Caki2 (cell line): ENCODE measurements at regions not wholly inside any gene's neighbourhood (a gene's known extent, or its start where the extent isn't known, plus 50 kb on each side); places are given as distances from the start of the nearest gene placed in this dataset.
"Not testable (repeated sequence)": the region's sequence is repeated elsewhere in the genome, so short reads cannot be mapped to it uniquely, and the experiment has no call there.

Source experiments
- DNase-seq: peaks from one replicate; pipeline ENCODE4 v3.0.0-alpha.2; 2015; ENCODE audit warnings: low read depth
- in situ Hi-C: cut with HindIII; loops from 2 replicates; pipeline ENCODE4 v1.10.0; 2016; ENCODE audit warnings: low sequenced_read_pairs, low pct_unique_long_range_greater_than_20kb, mixed read lengths

- DNase-seq = no peak
- in situ Hi-C loops = no loop called here
Measured at GRCh38 chrX:97845451-97845850, 961.7 kb downstream of the RPA4 start.

- in situ Hi-C loops = no loop called here
Measured at GRCh38 chrX:97846228-97846627, 962.5 kb downstream of the RPA4 start.

GRCh38 chrX:97846718-97847237, 963.1 kb downstream of the RPA4 start:
- DNase-seq = no peak
- in situ Hi-C loops = no loop called here

More at GRCh38 chrX:97846228-97846627, 962.5 kb downstream of the RPA4 start:
- DNase-seq = no peak

GRCh38 chrX:97847885-97848679, 964.4 kb downstream of the RPA4 start:
- in situ Hi-C loops = no loop called here

GRCh38 chrX:97849951-97850350, 966.2 kb downstream of the RPA4 start:
- in situ Hi-C loops = no loop called here
- DNase-seq = no peak

More at GRCh38 chrX:97847885-97848679, 964.4 kb downstream of the RPA4 start:
- DNase-seq = no peak

- DNase-seq = no peak
- in situ Hi-C loops = no loop called here
Measured at GRCh38 chrX:97850911-97851310, 967.2 kb downstream of the RPA4 start.

- in situ Hi-C loops = no loop called here
- no peak for DNase-seq
Measured at GRCh38 chrX:97854086-97854485, 970.4 kb downstream of the RPA4 start.

- no peak for DNase-seq
- in situ Hi-C loops = no loop called here
Measured at GRCh38 chrX:97858592-97858991, 974.9 kb downstream of the RPA4 start.

GRCh38 chrX:97860226-97860625, 976.5 kb downstream of the RPA4 start:
- peak; percentile 1 for DNase-seq
- in situ Hi-C loops = no loop called here

DNA sequence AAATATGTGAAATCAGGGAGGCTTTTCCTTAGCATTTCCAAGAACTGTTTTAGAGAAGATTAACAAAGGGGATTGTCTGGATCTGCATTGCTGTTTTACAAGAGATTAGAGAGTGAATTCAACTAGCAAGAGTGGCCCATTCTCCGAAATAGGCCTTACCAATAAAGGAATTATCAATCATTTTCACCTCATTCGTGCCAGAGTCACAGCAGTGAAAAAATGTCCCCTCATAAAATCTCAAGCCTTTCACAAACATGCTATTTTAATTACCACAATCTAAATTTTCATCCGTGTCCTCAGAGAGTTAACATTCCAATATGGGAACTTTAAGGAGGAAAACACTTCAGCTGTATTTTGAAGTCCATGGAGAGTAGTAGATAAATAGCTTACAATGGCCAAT, 979.6 kb downstream of the RPA4 start:
- in situ Hi-C loops = no loop called here
- no peak for DNase-seq

- no peak for DNase-seq
- in situ Hi-C loops = no loop called here
Measured at GRCh38 chrX:97867266-97867665, 983.6 kb downstream of the RPA4 start.

DNA sequence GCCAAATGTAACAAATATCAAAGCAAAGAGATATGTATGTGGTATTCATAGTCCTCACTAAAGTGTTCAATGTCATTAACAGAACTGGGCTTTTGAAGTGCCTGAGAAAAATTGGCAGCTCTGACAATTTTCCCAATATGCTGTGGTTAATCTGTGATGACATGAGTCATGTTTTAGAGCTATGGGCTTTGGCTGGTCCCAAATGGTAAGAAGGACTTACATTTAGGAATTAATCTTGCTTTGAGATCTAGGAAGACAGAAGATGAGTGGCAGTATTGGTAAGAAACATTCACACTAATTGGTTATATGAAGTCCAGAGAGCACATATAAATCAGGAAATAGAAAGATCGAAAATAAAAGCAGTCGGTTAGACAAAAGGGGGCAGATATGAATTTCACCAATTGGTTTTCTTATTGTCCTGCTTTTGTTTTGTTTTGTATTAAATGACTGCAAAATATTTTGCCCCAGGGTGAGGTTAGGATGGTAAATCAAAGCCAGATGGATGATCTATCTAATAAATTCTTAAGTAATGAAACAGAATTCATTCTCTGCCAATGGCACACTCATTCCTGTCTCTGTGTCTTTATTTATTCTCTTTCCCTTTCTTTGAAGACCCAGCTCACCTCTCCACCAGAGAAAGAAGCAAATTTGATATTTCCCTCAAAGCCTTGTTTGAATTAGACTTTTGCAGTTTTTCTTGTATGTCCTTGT, 993.1 kb downstream of the RPA4 start:
- DNase-seq = no peak
- in situ Hi-C loops = no loop called here

GRCh38 chrX:97882306-97882705, 998.6 kb downstream of the RPA4 start:
- in situ Hi-C loops = no loop called here
- DNase-seq = no peak

GRCh38 chrX:97895751-97896150, 1012.0 kb downstream of the RPA4 start:
- DNase-seq = no peak
- in situ Hi-C loops = no loop called here

- in situ Hi-C loops = no loop called here
- DNase-seq = no peak
Measured at GRCh38 chrX:97897998-97898397, 1014.3 kb downstream of the RPA4 start.

GRCh38 chrX:97898798-97899197, 1015.1 kb downstream of the RPA4 start:
- DNase-seq = peak; percentile 0
- in situ Hi-C loops = no loop called here

- DNase-seq = no peak
- in situ Hi-C loops = no loop called here
Measured at GRCh38 chrX:97907791-97908190, 1024.1 kb downstream of the RPA4 start.

DNA sequence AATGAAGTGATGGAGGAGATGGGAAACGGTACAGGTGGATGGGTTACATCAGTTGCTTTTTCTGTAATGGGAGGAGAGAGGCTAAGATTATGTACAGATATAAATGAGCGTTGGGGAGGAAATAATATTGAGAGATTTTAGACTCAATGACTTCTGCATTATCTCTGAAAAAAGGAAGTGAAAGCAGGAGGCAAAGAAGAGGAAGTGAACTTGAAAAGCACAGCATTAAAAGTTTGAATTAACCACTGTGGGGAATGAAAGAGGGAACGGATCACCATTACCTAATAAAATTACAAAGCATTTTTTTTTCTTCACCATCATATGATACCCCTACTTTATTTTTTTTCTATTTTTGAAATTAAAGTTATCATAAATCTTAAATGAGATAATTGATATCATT, 1025.5 kb downstream of the RPA4 start:
- in situ Hi-C loops = no loop called here
- no peak for DNase-seq

GRCh38 chrX:97915390-97915789, 1031.7 kb downstream of the RPA4 start:
- in situ Hi-C loops = not testable (repeated sequence)

More at GRCh38 chrX:97915390-97915789, 1031.7 kb downstream of the RPA4 start:
- not testable (repeated sequence) for DNase-seq
